Sigmoid colon (tissue), 4 donors: ENCODE measurements at regions not wholly inside any gene's neighbourhood (a gene's known extent, or its start where the extent isn't known, plus 50 kb on each side); places are given as distances from the start of the nearest gene placed in this dataset.

Source experiments
- POLR2A ChIP-seq, 2 donors: fragments of 450-650 bp; IDR thresholded peaks; one replicate each; pipeline ENCODE4 v1.6.1; 2016; ENCODE audit warnings: antibody characterized with exemption in 2 of 2, mild to moderate bottlenecking in 2 of 2, moderate library complexity in 2 of 2
- POLR2AphosphoS5 ChIP-seq, 4 donors: sonication (generic); formaldehyde crosslinking; IDR thresholded peaks; one replicate each; pipeline ENCODE4 v1.6.1; 2017; ENCODE audit warnings: antibody characterized with exemption in 4 of 4
- TF ChIP-seq, protein P1 (sequence below), 4 experiments: fragments of 450-650 bp in 3 of 4; fragments of 200-600 bp in 1 of 4; IDR thresholded peaks; one replicate each; pipeline ENCODE4 v1.5.1; 2016 to 2019; ENCODE audit warnings: antibody characterized with exemption in 4 of 4, mild to moderate bottlenecking in 3 of 4, moderate library complexity in 2 of 4

DNA sequence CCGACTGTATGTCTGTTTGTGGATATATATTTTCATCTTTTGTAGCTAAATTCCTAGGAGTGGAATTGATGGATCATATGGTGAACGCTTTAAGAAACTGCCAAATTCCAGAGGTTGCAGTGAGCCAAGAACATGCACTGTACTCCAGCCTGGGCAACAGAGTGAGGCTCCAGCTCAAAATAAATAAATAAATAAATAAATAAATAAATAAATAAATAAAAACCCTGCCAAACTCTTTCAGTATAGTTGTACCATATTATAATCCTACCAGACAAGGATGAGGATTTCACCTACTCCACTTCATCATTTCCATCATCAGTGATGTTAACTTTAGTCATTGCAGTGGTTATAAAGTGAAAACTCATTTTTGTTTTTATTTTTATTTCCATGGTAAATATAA lies 325.1 kb upstream of the ANXA10 start:
- TF ChIP-seq POLR2A (IDR thresholded peaks at IDR 0.05) (no peak), POLR2AphosphoS5 (IDR thresholded peaks at IDR 0.05) (no peak)
- TF ChIP-seq, protein P1, sequence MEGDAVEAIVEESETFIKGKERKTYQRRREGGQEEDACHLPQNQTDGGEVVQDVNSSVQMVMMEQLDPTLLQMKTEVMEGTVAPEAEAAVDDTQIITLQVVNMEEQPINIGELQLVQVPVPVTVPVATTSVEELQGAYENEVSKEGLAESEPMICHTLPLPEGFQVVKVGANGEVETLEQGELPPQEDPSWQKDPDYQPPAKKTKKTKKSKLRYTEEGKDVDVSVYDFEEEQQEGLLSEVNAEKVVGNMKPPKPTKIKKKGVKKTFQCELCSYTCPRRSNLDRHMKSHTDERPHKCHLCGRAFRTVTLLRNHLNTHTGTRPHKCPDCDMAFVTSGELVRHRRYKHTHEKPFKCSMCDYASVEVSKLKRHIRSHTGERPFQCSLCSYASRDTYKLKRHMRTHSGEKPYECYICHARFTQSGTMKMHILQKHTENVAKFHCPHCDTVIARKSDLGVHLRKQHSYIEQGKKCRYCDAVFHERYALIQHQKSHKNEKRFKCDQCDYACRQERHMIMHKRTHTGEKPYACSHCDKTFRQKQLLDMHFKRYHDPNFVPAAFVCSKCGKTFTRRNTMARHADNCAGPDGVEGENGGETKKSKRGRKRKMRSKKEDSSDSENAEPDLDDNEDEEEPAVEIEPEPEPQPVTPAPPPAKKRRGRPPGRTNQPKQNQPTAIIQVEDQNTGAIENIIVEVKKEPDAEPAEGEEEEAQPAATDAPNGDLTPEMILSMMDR (IDR thresholded peaks at IDR 0.05), result no peak
